ENCODE measurements at regions not wholly inside any gene's neighbourhood (a gene's known extent, or its start where the extent isn't known, plus 50 kb on each side); places are given as distances from the start of the nearest gene placed in this dataset.

GRCh38 chr17:6938637-6939036 is 57.2 kb upstream of the ALOX12 start:
- no peak for TF ChIP-seq CTCF (IDR thresholded peaks at IDR 0.05; ENCODE audit: borderline replicate concordance, insufficient read depth, low read depth, low read length)
- H3K4me3 ChIP-seq (ENCODE audit: low read depth, low read length): no peak overlapping the region

GRCh38 chr17:6940186-6940649 is 55.6 kb upstream of the ALOX12 start:
- H3K4me3 ChIP-seq (ENCODE audit: low read depth, low read length): no peak overlapping the region
- no peak for TF ChIP-seq CTCF (IDR thresholded peaks at IDR 0.05; ENCODE audit: borderline replicate concordance, insufficient read depth, low read depth, low read length)

GRCh38 chr17:6941989-6942388 is 53.9 kb upstream of the ALOX12 start:
- no peak overlapping the region for H3K4me3 ChIP-seq (ENCODE audit: low read depth, low read length)
- no peak for TF ChIP-seq CTCF (IDR thresholded peaks at IDR 0.05; ENCODE audit: borderline replicate concordance, insufficient read depth, low read depth, low read length)

GRCh38 chr17:6943406-6943805 is 52.4 kb upstream of the ALOX12 start:
- no peak for TF ChIP-seq CTCF (IDR thresholded peaks at IDR 0.05; ENCODE audit: borderline replicate concordance, insufficient read depth, low read depth, low read length)

More at GRCh38 chr17:6943406-6943805, 52.4 kb upstream of the ALOX12 start:
- H3K4me3 ChIP-seq (ENCODE audit: low read depth, low read length): no peak overlapping the region
